IMR-90 (cell line): ENCODE measurements at regions not wholly inside any gene's neighbourhood (a gene's known extent, or its start where the extent isn't known, plus 50 kb on each side); places are given as distances from the start of the nearest gene placed in this dataset.

Source experiments
- ATAC-seq: fragments of 200-7000 bp; cut with Tn5 transposase; 2 replicates; pipeline ENCODE4 v1.9.1; 2020; ENCODE audit warnings: low read depth, mild to moderate bottlenecking, moderate library complexity
- BruUV-seq: library from RNA; stranded (reverse); fragments of 400-500 nt; replicated peaks from 2 replicates; lab custom pipeline; 2021; lab: Mats Ljungman, UMichigan
- CTCF ChIA-PET: fragments of 300-600 bp; formaldehyde crosslinking; extraction: SDS; loops from one replicate; lab custom pipeline; 2021; ENCODE audit warnings: antibody characterized with exemption; lab: Yijun Ruan, JAX
- POLR2A ChIA-PET: fragments of 300-600 bp; sonication (Branson Sonifier 250); formaldehyde crosslinking; loops from one replicate; lab custom pipeline; 2022; ENCODE audit warnings: antibody characterized with exemption; ENCODE audit not compliant: unreplicated experiment; lab: Charles Lee
- DNase-seq: peaks from one replicate; pipeline ENCODE4 v3.0.0; 2013
- H2AFZ ChIP-seq: replicated peaks from 2 replicates; pipeline ENCODE3; 2013; ENCODE audit warnings: low read length, mild to moderate bottlenecking; ENCODE audit not compliant: poor library complexity
- H2AK5ac ChIP-seq: 2 replicates; pipeline ENCODE4 v1.6.1; 2013; ENCODE audit warnings: low read depth, low read length, inconsistent platforms
- H2AK9ac ChIP-seq: replicated peaks from 2 replicates; pipeline ENCODE3; 2013; ENCODE audit warnings: mild to moderate bottlenecking, low read depth, low read length, moderate library complexity; ENCODE audit not compliant: poor library complexity
- H2BK120ac ChIP-seq: 2 replicates; pipeline ENCODE4 v1.6.1; 2013; ENCODE audit warnings: low read depth, low read length, inconsistent platforms
- H2BK15ac ChIP-seq: 3 replicates; pipeline ENCODE4 v1.6.1; 2013; ENCODE audit warnings: low read depth, low read length, inconsistent platforms
- H2BK20ac ChIP-seq: 2 replicates; pipeline ENCODE4 v1.6.1; 2013; ENCODE audit warnings: low read depth, mild to moderate bottlenecking, inconsistent platforms, low read length, moderate library complexity
- H2BK5ac ChIP-seq: 2 replicates; pipeline ENCODE4 v1.6.1; 2013; ENCODE audit warnings: mild to moderate bottlenecking, low read depth, low read length, inconsistent platforms; ENCODE audit not compliant: poor library complexity, severe bottlenecking
- H3K14ac ChIP-seq: replicated peaks from 2 replicates; pipeline ENCODE4 v1.6.1; 2013; ENCODE audit warnings: low read depth, low read length, inconsistent platforms
- H3K18ac ChIP-seq: 2 replicates; pipeline ENCODE4 v1.6.1; 2013; ENCODE audit warnings: low read depth, low read length, control low read depth
- H3K23ac ChIP-seq: 2 replicates; pipeline ENCODE4 v1.6.1; 2013; ENCODE audit warnings: low read depth, low read length, inconsistent platforms
- H3K27ac ChIP-seq: 2 replicates; pipeline ENCODE4 v1.5.1; 2013; ENCODE audit warnings: mild to moderate bottlenecking, control low read depth, low read length; ENCODE audit not compliant: insufficient read depth
- H3K27me3 ChIP-seq: 2 replicates; pipeline ENCODE4 v1.6.1; 2013; ENCODE audit warnings: low read length; ENCODE audit not compliant: control insufficient read depth, insufficient read depth
- H3K36me3 ChIP-seq: 2 replicates; pipeline ENCODE4 v1.6.1; 2013; ENCODE audit warnings: low read length, mixed read lengths; ENCODE audit not compliant: control insufficient read depth, insufficient read depth
- H3K4ac ChIP-seq: 2 replicates; pipeline ENCODE4 v1.6.1; 2013; ENCODE audit warnings: low read depth, low read length, inconsistent platforms
- H3K4me1 ChIP-seq: 2 replicates; pipeline ENCODE4 v1.6.1; 2013; ENCODE audit warnings: low read length, mixed read lengths; ENCODE audit not compliant: control insufficient read depth, insufficient read depth
- H3K4me2 ChIP-seq: 2 replicates; pipeline ENCODE4 v1.6.1; 2013; ENCODE audit warnings: low read depth, mild to moderate bottlenecking, control low read depth, low read length, moderate library complexity
- H3K4me3 ChIP-seq: 2 replicates; pipeline ENCODE4 v1.5.1; 2013; ENCODE audit warnings: low read depth, mild to moderate bottlenecking, control low read depth, low read length, moderate library complexity; ENCODE audit not compliant: insufficient read depth
- H3K56ac ChIP-seq: 2 replicates; pipeline ENCODE4 v1.6.1; 2013; ENCODE audit warnings: low read length, inconsistent platforms; ENCODE audit not compliant: insufficient read depth; ENCODE audit errors: extremely low read depth
- H3K79me1 ChIP-seq, 2 experiments: 2 replicates each; pipeline ENCODE4 v1.6.1; 2013; ENCODE audit warnings: low read length in 2 of 2, inconsistent platforms in 1 of 2, low read depth in 1 of 2
- H3K9ac ChIP-seq: 2 replicates; pipeline ENCODE4 v1.6.1; 2013; ENCODE audit warnings: low read depth, low read length, control low read depth
- H3K9me1 ChIP-seq: 2 replicates; pipeline ENCODE4 v1.6.1; 2013; ENCODE audit warnings: low read length, inconsistent platforms; ENCODE audit not compliant: insufficient read depth
- H3K9me3 ChIP-seq: 2 replicates; pipeline ENCODE4 v1.6.1; 2013; ENCODE audit warnings: low read length; ENCODE audit not compliant: control insufficient read depth, insufficient read depth
- H4K20me1 ChIP-seq: 2 replicates; pipeline ENCODE4 v1.6.1; 2013; ENCODE audit warnings: low read length, inconsistent platforms; ENCODE audit not compliant: insufficient read depth
- H4K5ac ChIP-seq: 2 replicates; pipeline ENCODE4 v1.6.1; 2013; ENCODE audit warnings: mild to moderate bottlenecking, low read depth, low read length, control low read depth
- H4K8ac ChIP-seq, 2 experiments: 2 replicates each; pipeline ENCODE4 v1.6.1; 2013; ENCODE audit warnings: low read depth in 2 of 2, low read length in 2 of 2, control low read depth in 1 of 2, inconsistent platforms in 1 of 2
- H4K91ac ChIP-seq: 2 replicates; pipeline ENCODE4 v1.6.1; 2013; ENCODE audit warnings: low read depth, low read length, inconsistent platforms; ENCODE audit not compliant: insufficient read depth
- BHLHE40 ChIP-seq: fragments of 150-350 bp; IDR thresholded peaks from 2 replicates; pipeline ENCODE4 v1.6.1; 2016; ENCODE audit warnings: mild to moderate bottlenecking, low read depth, low read length
- CEBPB ChIP-seq: IDR thresholded peaks from 2 replicates; pipeline ENCODE4 v1.6.1; 2012; ENCODE audit warnings: low read depth, low read length, improper control_type of control experiment
- CHD1 ChIP-seq: IDR thresholded peaks from 2 replicates; pipeline ENCODE4 v1.6.1; 2012; ENCODE audit warnings: low read depth, low read length, improper control_type of control experiment
- ELK1 ChIP-seq: fragments of 150-350 bp; IDR thresholded peaks from 2 replicates; pipeline ENCODE4 v1.6.1; 2016; ENCODE audit warnings: low read depth, mild to moderate bottlenecking, low read length, moderate library complexity, borderline replicate concordance
- FOS ChIP-seq: fragments of 150-350 bp; IDR thresholded peaks from 2 replicates; pipeline ENCODE4 v1.6.1; 2016; ENCODE audit warnings: low read depth, low read length
- MAFK ChIP-seq: IDR thresholded peaks from 2 replicates; pipeline ENCODE4 v1.6.1; 2012; ENCODE audit warnings: low read depth, low read length, improper control_type of control experiment
- MAZ ChIP-seq: IDR thresholded peaks from 2 replicates; pipeline ENCODE4 v1.6.1; 2012; ENCODE audit warnings: low read depth, mild to moderate bottlenecking, low read length, improper control_type of control experiment, moderate library complexity, borderline replicate concordance
- MXI1 ChIP-seq: IDR thresholded peaks from 2 replicates; pipeline ENCODE4 v1.6.1; 2012; ENCODE audit warnings: low read depth, mild to moderate bottlenecking, low read length, moderate library complexity, borderline replicate concordance
- NFE2L2 ChIP-seq: fragments of 150-350 bp; IDR thresholded peaks from 2 replicates; pipeline ENCODE4 v1.6.1; 2016; ENCODE audit warnings: low read depth, mild to moderate bottlenecking, low read length
- POLR2A ChIP-seq: IDR thresholded peaks from 2 replicates; pipeline ENCODE4 v1.6.1; 2012; ENCODE audit warnings: mild to moderate bottlenecking, low read depth, low read length
- RAD21 ChIP-seq: IDR thresholded peaks from 2 replicates; pipeline ENCODE4 v1.6.1; 2012; ENCODE audit warnings: low read length, improper control_type of control experiment
- RCOR1 ChIP-seq: IDR thresholded peaks from 2 replicates; pipeline ENCODE4 v1.6.1; 2012; ENCODE audit warnings: mild to moderate bottlenecking, low read length, improper control_type of control experiment; ENCODE audit not compliant: insufficient replicate concordance
- RFX5 ChIP-seq: IDR thresholded peaks from 2 replicates; pipeline ENCODE4 v1.8.0; 2012; ENCODE audit warnings: low read depth, mild to moderate bottlenecking, low read length, moderate library complexity
- SMC3 ChIP-seq: fragments of 150-350 bp; IDR thresholded peaks from 2 replicates; pipeline ENCODE4 v1.6.1; 2016; ENCODE audit warnings: low read depth, mild to moderate bottlenecking, antibody characterized with exemption, low read length, moderate library complexity
- USF2 ChIP-seq: fragments of 150-350 bp; IDR thresholded peaks from 2 replicates; pipeline ENCODE4 v1.6.1; 2017; ENCODE audit warnings: mild to moderate bottlenecking, antibody characterized with exemption, low read length, low read depth
- WGBS, 2 experiments: methylation state at CpG; one replicate each; pipeline versions ENCODE4 v1.1.5 to v1.1.7; 2013; ENCODE audit warnings: missing lambda C conversion rate in 2 of 2; ENCODE audit not compliant: insufficient read length in 1 of 2; ENCODE audit errors: extremely low coverage in 2 of 2; 5-methylcytosine and 5-hydroxymethylcytosine counted together
- dilution Hi-C: fragments of 300-500 bp; cut with HindIII; formaldehyde crosslinking; loops from one replicate; pipeline ENCODE4 v1.14.3; 2018; ENCODE audit warnings: low sequenced_read_pairs; ENCODE audit not compliant: unreplicated experiment
- in situ Hi-C: fragments of 300-500 bp; cut with MboI; formaldehyde crosslinking; loops from 3 replicates; pipeline ENCODE4 v1.14.3; 2019; ENCODE audit warnings: low sequenced_read_pairs, inconsistent platforms, mixed read lengths
- intact Hi-C: fragments of 100-400 bp; cut with micrococcal nuclease; formaldehyde crosslinking; loops from 2 replicates; pipeline ENCODE4 v1.10.0; 2022
- TF ChIP-seq, protein P1 (sequence below): conservative IDR thresholded peaks from 2 replicates; pipeline ENCODE4 v1.5.1; 2012; ENCODE audit warnings: mild to moderate bottlenecking, low read depth, low read length, improper control_type of control experiment

DNA sequence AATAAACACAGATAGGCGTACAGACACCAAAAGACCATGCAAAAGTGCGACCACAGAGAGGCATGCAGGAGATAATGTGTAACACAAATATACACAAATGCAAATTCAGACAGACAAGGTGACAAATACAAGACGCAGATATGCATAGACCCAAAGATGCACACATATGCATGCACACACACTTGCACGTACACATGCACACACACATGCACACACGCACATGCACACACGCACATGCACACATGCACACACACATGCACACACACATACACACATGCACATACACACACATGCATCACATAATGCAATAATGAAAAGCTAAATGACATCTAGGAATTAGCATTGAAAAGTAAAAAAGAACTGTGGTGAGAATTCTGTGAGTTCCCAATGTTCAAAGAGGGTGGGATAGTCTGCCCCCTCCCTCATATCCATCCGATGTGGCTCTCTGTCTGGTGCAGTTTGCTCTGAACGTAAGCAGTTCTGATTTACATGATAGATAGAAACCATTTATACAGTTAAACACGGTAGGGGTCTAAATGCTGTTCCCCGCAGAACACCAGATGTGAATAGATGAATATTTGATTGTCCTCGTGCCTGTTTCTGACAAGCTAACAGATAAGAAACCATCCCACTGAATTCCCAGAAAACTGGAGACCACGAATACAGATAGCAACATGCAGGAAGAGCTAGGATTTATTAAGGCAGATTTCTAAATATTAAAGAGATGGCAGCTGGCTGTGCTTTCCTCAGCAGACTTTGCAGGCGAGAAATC, 186.1 kb downstream of the TMEM114 start:
- Histone ChIP-seq H2AK5ac (no peak overlapping the region), H3K4me3 (no peak overlapping the region), H3K79me1 (no peaks in the 10 kb centered on the region), H2AFZ (no peak overlapping the region), H3K18ac (no peak overlapping the region), H3K4ac (no peak overlapping the region), H3K14ac (no peak overlapping the region), H3K36me3 (no peaks in the 10 kb centered on the region), H3K27me3 (no peaks in the 10 kb centered on the region), H2BK20ac (no peak overlapping the region), H2BK5ac (no peak overlapping the region), H3K4me2 (no peak overlapping the region), H3K23ac (no peak overlapping the region), H3K9me3 (peaks cover 8% of the 10 kb centered on the region), H3K27ac (no peak overlapping the region), H3K56ac (no peak overlapping the region), H2AK9ac (no peak overlapping the region), H4K91ac (no peak overlapping the region), H4K20me1 (no peaks in the 10 kb centered on the region), H2BK120ac (no peak overlapping the region), H4K5ac (no peak overlapping the region), H3K4me1 (no peaks in the 10 kb centered on the region), H4K8ac (no peak overlapping the region), H3K9ac (no peak overlapping the region), H2BK15ac (no peak overlapping the region), H3K9me1 (no peaks in the 10 kb centered on the region)
- DNase-seq (no peak), ATAC-seq (no peak)
- no TSS peak for BruUV-seq
- in situ Hi-C loops: no loop called here
- ChIA-PET POLR2A (no interaction called here), CTCF (no interaction called here)
- dilution Hi-C loops: no loop called here
- no peak for TF ChIP-seq MAZ
- TF ChIP-seq ELK1: no peak
- TF ChIP-seq RAD21: no peak
- TF ChIP-seq, protein P1, sequence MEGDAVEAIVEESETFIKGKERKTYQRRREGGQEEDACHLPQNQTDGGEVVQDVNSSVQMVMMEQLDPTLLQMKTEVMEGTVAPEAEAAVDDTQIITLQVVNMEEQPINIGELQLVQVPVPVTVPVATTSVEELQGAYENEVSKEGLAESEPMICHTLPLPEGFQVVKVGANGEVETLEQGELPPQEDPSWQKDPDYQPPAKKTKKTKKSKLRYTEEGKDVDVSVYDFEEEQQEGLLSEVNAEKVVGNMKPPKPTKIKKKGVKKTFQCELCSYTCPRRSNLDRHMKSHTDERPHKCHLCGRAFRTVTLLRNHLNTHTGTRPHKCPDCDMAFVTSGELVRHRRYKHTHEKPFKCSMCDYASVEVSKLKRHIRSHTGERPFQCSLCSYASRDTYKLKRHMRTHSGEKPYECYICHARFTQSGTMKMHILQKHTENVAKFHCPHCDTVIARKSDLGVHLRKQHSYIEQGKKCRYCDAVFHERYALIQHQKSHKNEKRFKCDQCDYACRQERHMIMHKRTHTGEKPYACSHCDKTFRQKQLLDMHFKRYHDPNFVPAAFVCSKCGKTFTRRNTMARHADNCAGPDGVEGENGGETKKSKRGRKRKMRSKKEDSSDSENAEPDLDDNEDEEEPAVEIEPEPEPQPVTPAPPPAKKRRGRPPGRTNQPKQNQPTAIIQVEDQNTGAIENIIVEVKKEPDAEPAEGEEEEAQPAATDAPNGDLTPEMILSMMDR: no peak
- no peak for TF ChIP-seq MXI1
- TF ChIP-seq RFX5: no peak
- TF ChIP-seq RCOR1: no peak
- TF ChIP-seq CEBPB: no peak
- TF ChIP-seq CHD1: no peak
- TF ChIP-seq MAFK: no peak
- no peak for TF ChIP-seq NFE2L2
- no peak for TF ChIP-seq FOS
- no peak for TF ChIP-seq POLR2A
- no peak for TF ChIP-seq SMC3
- no peak for TF ChIP-seq BHLHE40
- no peak for TF ChIP-seq USF2
- intact Hi-C loops: no loop called here
- WGBS, 2 experiments: no CpG with 5 or more reads among the region's 13 CpGs
